Cardiac muscle cell (in vitro differentiated cells and primary cell): ENCODE measurements at regions not wholly inside any gene's neighbourhood (a gene's known extent, or its start where the extent isn't known, plus 50 kb on each side); places are given as distances from the start of the nearest gene placed in this dataset.
"Not testable (repeated sequence)": the region's sequence is repeated elsewhere in the genome, so short reads cannot be mapped to it uniquely, and the experiment has no call there.

ENCODE experiments used
- DNase-seq, 2 donors: peaks; one replicate each; pipeline versions ENCODE4 v3.0.0 to v3.0.0-alpha.2; 2010 to 2017; ENCODE audit warnings: low read depth in 1 of 2, low spot score in 1 of 2
- H3K27ac ChIP-seq: fragments of 200-600 bp; sonication (generic); 2 replicates; pipeline ENCODE4 v1.5.1; 2016
- H3K27me3 ChIP-seq: fragments of 200-600 bp; sonication (generic); 2 replicates; pipeline ENCODE4 v1.6.0; 2016; ENCODE audit warnings: control low read depth
- H3K36me3 ChIP-seq: fragments of 200-600 bp; sonication (generic); 2 replicates; pipeline ENCODE4 v1.5.1; 2016; ENCODE audit warnings: control low read depth
- H3K4me1 ChIP-seq: fragments of 200-600 bp; sonication (generic); 2 replicates; pipeline ENCODE4 v1.8.1; 2017; ENCODE audit warnings: low read depth, mild to moderate bottlenecking, mixed run types
- H3K4me3 ChIP-seq: fragments of 200-600 bp; sonication (generic); 2 replicates; pipeline ENCODE4 v1.5.1; 2016; ENCODE audit warnings: mild to moderate bottlenecking
- H3K9me3 ChIP-seq: fragments of 200-600 bp; sonication (generic); 2 replicates; pipeline ENCODE4 v1.5.1; 2017; ENCODE audit warnings: low read depth, mild to moderate bottlenecking, control low read depth
- CTCF ChIP-seq: IDR thresholded peaks from 2 replicates; pipeline ENCODE4 v1.5.1; 2012; ENCODE audit warnings: low read depth, mild to moderate bottlenecking, low read length

GRCh38 chr1:56248138-56248537 is 331.2 kb downstream of the PLPP3 start:
- Histone ChIP-seq H3K4me1 (no peaks in the 10 kb centered on the region), H3K36me3 (no peaks in the 10 kb centered on the region), H3K4me3 (no peak overlapping the region), H3K9me3 (no peaks in the 10 kb centered on the region), H3K27ac (no peak overlapping the region), H3K27me3 (no peaks in the 10 kb centered on the region)
- no peak for TF ChIP-seq CTCF
- no peak for DNase-seq

- H3K9me3 ChIP-seq, H3K4me1 ChIP-seq, H3K27ac ChIP-seq, H3K27me3 ChIP-seq, DNase-seq, H3K4me3 ChIP-seq, H3K36me3 ChIP-seq: not testable (repeated sequence)
Observed at GRCh38 chr1:56246726-56247125, 332.6 kb downstream of the PLPP3 start.

- Histone ChIP-seq H3K4me1 (peaks cover 7% of the 10 kb centered on the region), H3K4me3 (no peak overlapping the region), H3K27me3 (no peaks in the 10 kb centered on the region), H3K9me3 (no peaks in the 10 kb centered on the region), H3K36me3 (no peaks in the 10 kb centered on the region), H3K27ac (no peak overlapping the region)
- no peak for DNase-seq
- no peak for TF ChIP-seq CTCF
Observed at GRCh38 chr1:56240400-56240799, 339.0 kb downstream of the PLPP3 start.

DNA sequence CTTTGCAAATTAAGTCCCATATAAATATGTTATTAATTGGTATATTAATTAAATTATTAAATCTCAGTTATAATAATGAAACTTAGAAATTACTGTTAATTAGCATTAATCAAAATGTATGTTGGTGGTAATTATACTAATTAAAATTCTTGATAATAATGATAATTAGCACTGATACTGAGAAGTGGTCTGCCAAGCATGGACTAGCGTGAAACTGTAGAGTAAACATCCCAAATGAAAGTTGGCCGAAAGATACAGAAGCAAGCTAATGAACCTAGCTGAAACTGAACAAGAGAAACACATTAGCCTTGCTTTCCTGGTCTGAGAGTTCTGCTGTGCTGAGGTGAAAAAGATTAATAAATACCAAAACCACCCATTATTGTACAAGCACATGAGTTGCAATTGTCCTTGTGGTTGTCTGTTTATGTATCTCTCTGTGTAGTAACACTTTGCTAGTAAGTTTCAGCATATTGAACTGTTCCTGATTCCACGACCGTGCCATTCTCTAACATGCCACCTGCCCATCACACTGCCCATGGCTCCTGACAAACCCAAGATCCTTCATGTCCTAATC is 341.8 kb downstream of the PLPP3 start:
- DNase-seq: no peak
- H3K9me3 ChIP-seq: no peaks in the 10 kb centered on the region
- no peak for TF ChIP-seq CTCF
- H3K27me3 ChIP-seq: no peaks in the 10 kb centered on the region
- H3K36me3 ChIP-seq: no peaks in the 10 kb centered on the region
- H3K27ac ChIP-seq: no peak overlapping the region
- no peak overlapping the region for H3K4me3 ChIP-seq
- H3K4me1 ChIP-seq: peaks cover 7% of the 10 kb centered on the region

- Histone ChIP-seq H3K27ac (no peak overlapping the region), H3K9me3 (no peaks in the 10 kb centered on the region), H3K4me3 (no peak overlapping the region), H3K27me3 (no peaks in the 10 kb centered on the region), H3K36me3 (no peaks in the 10 kb centered on the region), H3K4me1 (peaks cover 7% of the 10 kb centered on the region)
- no peak for DNase-seq
- no peak for TF ChIP-seq CTCF
Observed at GRCh38 chr1:56236688-56237087, 342.7 kb downstream of the PLPP3 start.

DNA sequence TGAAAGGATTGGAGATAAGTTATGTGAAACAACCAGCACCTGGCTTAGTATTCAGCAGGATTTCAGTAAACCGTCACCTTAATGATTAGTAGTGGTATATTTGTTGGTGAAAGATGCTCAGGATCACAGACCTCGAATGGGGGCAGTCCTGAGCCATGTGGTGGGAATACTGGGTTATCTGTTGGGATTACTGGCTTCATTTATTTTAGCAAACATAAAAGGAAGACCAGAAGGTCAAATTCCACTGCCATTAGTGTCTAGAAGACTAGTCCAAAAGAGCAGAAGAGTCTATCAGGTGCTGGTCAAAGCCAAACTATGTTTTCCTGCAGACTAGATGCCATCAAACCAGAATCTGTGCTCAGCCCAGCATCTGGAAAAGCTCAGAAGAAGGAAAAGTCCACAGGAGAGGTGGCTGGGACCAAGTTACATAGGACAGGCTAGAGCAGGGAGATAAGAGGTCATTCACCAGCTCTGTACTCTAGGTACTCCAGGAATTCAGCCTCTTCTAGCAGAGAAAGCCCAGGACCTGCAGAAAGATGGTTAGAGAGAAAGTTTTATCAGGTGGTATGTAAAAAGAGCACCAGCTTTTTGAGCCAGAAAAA is 343.4 kb downstream of the PLPP3 start:
- peak in 1 of 2 donors; percentile 57 for DNase-seq
- H3K27me3 ChIP-seq: no peaks in the 10 kb centered on the region
- no peak overlapping the region for H3K4me3 ChIP-seq
- H3K9me3 ChIP-seq: no peaks in the 10 kb centered on the region
- H3K36me3 ChIP-seq: no peaks in the 10 kb centered on the region
- peaks cover 7% of the 10 kb centered on the region for H3K4me1 ChIP-seq
- TF ChIP-seq CTCF: no peak
- H3K27ac ChIP-seq: no peak overlapping the region
